SIG-M5 treated with dmso at 0.1 percent for 504 hours (cell line): ENCODE measurements at regions not wholly inside any gene's neighbourhood (a gene's known extent, or its start where the extent isn't known, plus 50 kb on each side); places are given as distances from the start of the nearest gene placed in this dataset.
"Not testable (repeated sequence)": the region's sequence is repeated elsewhere in the genome, so short reads cannot be mapped to it uniquely, and the experiment has no call there.

Source experiments
- DNase-seq: peaks from one replicate; lab custom pipeline; 2025; ENCODE audit not compliant: unreplicated experiment; lab: John Stamatoyannopoulos, UW

GRCh38 chr1:64358692-64359091 is 111.2 kb upstream of the CACHD1 start:
- DNase-seq = no peak

- DNase-seq = no peak
Measured at GRCh38 chr1:64361974-64362373, 108.0 kb upstream of the CACHD1 start.

- DNase-seq = no peak
Measured at GRCh38 chr1:64363111-64363510, 106.8 kb upstream of the CACHD1 start.

- DNase-seq = no peak
Measured at GRCh38 chr1:64363616-64364015, 106.3 kb upstream of the CACHD1 start.

GRCh38 chr1:64366821-64367220 is 103.1 kb upstream of the CACHD1 start:
- no peak for DNase-seq

- no peak for DNase-seq
Measured at GRCh38 chr1:64368344-64368743, 101.6 kb upstream of the CACHD1 start.

GRCh38 chr1:64378826-64379225 is 91.1 kb upstream of the CACHD1 start:
- no peak for DNase-seq

- DNase-seq = no peak
Measured at GRCh38 chr1:64387389-64388285, 82.3 kb upstream of the CACHD1 start.

GRCh38 chr1:64388336-64388735 is 81.6 kb upstream of the CACHD1 start:
- DNase-seq = no peak

- DNase-seq = no peak
Measured at GRCh38 chr1:64392109-64392508, 77.8 kb upstream of the CACHD1 start.

- no peak for DNase-seq
Measured at GRCh38 chr1:64393790-64394189, 76.1 kb upstream of the CACHD1 start.

- no peak for DNase-seq
Measured at GRCh38 chr1:64396817-64397216, 73.1 kb upstream of the CACHD1 start.

GRCh38 chr1:64397541-64397940 is 72.4 kb upstream of the CACHD1 start:
- DNase-seq = no peak

GRCh38 chr1:64398936-64399335 is 71.0 kb upstream of the CACHD1 start:
- no peak for DNase-seq

GRCh38 chr1:64401285-64401684 is 68.6 kb upstream of the CACHD1 start:
- no peak for DNase-seq

- DNase-seq = no peak
Measured at GRCh38 chr1:64403331-64403730, 66.6 kb upstream of the CACHD1 start.

- no peak for DNase-seq
Measured at GRCh38 chr1:64404202-64404601, 65.7 kb upstream of the CACHD1 start.

- no peak for DNase-seq
Measured at GRCh38 chr1:64405833-64406232, 64.1 kb upstream of the CACHD1 start.

GRCh38 chr1:64410217-64410616 is 59.7 kb upstream of the CACHD1 start:
- no peak for DNase-seq

- not testable (repeated sequence) for DNase-seq
Measured at GRCh38 chr1:64414855-64415546, 54.9 kb upstream of the CACHD1 start.

- DNase-seq = no peak
Measured at GRCh38 chr1:64417803-64418202, 52.1 kb upstream of the CACHD1 start.
